ENCODE measurements at regions not wholly inside any gene's neighbourhood (a gene's known extent, or its start where the extent isn't known, plus 50 kb on each side); places are given as distances from the start of the nearest gene placed in this dataset.

DNA sequence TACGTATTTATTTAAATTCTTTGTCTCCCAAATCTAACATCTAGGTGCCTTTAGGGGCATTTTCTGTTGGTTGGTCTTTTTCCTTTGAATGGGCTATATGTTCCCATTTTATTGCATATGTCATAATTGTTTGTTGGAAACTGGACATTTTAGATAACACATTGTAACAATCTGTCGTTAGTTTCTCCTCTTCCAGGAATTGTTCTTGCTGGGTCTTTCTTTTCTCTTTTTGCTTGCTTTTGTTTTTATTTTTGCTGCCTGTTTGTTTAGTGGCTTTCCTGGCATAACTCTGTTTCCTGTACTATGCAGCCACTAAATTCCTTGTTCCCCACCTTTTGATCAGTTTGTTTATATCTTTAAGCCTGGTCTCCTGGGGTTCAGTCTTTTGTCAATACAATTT, 244.3 kb upstream of the RTL1 start:
- no peak for TF ChIP-seq POLR2A (IDR thresholded peaks at IDR 0.05; ENCODE audit: low read depth, low read length)
- no peak for TF ChIP-seq POLR2AphosphoS5 (IDR thresholded peaks at IDR 0.05; ENCODE audit: low read depth, low read length)

All from GM12892 (cell line).